LNCAP (cell line): ENCODE measurements at regions not wholly inside any gene's neighbourhood (a gene's known extent, or its start where the extent isn't known, plus 50 kb on each side); places are given as distances from the start of the nearest gene placed in this dataset.

Experiments
- TF ChIP-seq, protein P1 (sequence below): fragments of 450-650 bp; IDR thresholded peaks from 2 replicates; pipeline ENCODE4 v1.5.1; 2017; ENCODE audit warnings: mild to moderate bottlenecking

DNA sequence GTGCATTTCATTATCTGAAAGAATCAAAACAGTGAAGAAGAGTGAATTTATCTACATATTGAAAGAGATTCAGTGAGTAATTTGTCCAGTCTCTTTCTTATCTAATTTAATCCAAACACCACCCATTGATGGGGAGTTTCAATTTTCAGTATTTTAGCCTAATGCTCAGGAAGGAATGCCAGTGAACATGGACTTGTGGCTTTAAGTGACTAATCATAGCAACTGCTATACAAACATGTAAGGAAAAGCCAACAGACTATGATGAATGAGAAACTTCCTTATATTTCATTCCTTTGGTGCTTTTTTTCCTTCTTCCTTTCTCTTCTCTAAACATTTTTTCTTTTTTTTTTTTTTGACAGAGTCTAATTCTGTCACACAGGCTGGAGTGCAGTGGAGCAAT, 885.8 kb downstream of the KCNJ2 start:
- TF ChIP-seq, protein P1, sequence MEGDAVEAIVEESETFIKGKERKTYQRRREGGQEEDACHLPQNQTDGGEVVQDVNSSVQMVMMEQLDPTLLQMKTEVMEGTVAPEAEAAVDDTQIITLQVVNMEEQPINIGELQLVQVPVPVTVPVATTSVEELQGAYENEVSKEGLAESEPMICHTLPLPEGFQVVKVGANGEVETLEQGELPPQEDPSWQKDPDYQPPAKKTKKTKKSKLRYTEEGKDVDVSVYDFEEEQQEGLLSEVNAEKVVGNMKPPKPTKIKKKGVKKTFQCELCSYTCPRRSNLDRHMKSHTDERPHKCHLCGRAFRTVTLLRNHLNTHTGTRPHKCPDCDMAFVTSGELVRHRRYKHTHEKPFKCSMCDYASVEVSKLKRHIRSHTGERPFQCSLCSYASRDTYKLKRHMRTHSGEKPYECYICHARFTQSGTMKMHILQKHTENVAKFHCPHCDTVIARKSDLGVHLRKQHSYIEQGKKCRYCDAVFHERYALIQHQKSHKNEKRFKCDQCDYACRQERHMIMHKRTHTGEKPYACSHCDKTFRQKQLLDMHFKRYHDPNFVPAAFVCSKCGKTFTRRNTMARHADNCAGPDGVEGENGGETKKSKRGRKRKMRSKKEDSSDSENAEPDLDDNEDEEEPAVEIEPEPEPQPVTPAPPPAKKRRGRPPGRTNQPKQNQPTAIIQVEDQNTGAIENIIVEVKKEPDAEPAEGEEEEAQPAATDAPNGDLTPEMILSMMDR: no peak

DNA sequence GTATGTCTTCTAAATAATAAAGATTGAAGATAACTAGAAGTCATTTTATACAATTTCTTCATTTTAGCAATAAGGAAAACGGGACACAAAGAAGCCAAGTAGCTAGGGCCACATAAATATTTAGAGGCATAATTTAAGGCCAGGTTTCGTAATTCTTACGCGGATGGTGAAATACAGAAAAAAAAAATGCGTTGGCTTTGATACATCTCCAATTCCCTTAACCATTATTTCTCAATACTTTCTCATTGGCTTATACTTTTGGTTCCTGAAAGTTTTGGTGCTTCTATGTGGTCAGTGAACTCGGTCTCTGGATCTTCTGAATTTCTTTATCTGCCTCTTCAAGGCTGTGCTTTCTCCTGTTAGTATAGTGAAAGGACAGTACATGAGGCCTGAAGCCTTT, 888.1 kb downstream of the KCNJ2 start:
- TF ChIP-seq, protein P1: no peak

DNA sequence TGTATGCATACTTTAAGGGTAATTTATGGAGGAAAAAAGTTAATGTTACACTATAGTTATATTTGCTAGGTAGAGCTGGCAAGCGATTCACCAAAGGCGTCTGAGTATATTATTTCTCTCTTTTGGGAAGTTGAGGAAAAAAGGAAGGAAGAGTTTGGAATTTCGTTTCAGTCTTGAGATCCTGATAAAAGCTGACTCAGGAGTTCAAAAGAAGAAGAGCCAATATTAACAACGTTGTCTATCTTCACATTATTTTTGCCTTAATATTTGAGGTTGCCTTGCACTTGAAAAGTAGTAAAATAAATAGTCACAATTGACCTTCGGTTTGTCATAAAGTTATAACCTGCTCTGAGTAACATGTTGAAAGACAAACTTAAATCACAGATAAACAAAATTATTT, 888.6 kb downstream of the KCNJ2 start:
- TF ChIP-seq, protein P1: no peak

DNA sequence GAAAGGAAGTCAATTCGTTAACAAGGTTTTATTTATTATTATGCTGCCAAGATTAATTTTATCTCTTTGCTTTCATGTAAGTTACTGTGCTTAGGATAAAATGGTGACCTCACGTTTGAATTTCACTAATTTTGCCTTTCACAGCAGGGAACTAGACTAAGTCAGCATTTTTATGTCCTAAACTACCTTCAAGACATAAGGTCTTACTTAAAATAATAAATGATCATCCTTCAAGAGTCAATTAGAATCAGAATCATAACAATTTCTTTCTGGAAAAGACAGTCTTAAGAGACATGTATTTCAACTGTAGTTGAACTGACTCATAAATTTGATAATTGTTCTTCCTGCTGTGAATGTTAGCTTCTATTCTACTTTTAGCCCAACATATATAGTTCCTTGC, 893.8 kb downstream of the KCNJ2 start:
- TF ChIP-seq, protein P1: no peak

DNA sequence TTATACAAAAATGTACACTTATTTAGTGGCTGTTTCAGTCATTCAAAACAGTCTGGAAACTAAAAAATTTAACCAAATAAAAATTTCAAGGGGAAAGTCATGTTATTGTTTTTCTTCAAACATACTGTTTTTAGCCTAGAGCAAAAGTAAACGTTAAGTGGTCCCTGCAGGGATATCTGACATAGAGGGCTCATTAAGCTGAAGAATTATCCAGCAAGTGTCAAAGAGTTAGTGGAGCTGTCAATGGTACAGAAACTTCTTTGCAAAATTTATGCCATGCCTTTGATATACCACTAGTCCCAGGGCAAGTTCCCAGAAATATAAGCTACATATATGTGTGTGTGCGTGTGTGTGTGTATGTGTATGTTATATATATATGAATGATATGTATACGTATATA, 894.2 kb downstream of the KCNJ2 start:
- TF ChIP-seq, protein P1: no peak

DNA sequence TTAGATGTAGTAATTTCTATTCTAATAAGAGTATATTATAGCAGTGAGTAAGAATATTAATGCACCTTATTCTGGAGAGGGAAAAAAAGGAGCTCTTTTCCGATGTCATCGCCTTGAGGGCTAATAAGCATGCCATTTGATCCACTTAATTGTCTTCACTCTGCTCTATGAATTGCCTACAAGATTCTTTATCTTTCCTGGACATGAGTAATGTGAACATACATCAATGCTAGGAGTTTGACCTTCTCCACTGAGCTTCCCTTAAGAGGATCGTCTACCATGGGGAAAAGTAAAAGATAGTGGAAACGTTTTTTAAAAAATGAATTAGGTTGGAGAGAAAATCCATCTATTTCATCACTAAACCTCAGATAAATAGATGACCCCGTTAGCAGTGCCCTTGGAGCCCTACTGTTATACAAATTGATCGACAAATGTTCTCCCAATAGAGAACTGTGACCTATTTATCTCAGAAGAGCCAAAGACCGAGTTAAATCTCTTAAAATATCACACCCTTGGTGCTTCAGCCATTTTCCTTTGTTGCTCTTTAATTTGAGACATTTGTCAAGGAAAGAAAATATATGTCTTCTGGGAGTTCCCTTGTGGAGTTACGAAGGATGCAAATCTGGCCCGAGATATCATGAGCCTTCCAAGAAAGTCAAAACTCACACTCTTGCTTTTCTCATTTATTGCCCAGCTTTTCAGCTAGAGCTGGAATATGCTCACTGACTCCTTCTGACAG, 898.5 kb downstream of the KCNJ2 start:
- TF ChIP-seq, protein P1: no peak

DNA sequence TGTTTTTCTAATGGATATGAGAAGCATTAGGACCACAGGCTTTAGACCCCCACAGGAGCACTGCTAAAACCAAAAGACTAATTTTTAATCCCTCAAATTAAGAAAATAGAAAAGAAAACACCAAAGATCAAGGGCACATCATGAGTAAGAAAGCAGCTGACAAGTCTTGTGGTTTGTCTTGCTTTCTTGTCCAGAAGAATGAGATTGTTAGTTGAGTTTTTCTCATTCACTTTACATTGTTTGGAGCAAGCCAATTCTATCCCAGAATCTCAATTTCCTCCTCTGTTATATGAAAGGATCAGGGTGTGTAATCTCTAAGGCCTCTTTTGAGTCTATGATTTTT, 899.0 kb downstream of the KCNJ2 start:
- TF ChIP-seq, protein P1: no peak

DNA sequence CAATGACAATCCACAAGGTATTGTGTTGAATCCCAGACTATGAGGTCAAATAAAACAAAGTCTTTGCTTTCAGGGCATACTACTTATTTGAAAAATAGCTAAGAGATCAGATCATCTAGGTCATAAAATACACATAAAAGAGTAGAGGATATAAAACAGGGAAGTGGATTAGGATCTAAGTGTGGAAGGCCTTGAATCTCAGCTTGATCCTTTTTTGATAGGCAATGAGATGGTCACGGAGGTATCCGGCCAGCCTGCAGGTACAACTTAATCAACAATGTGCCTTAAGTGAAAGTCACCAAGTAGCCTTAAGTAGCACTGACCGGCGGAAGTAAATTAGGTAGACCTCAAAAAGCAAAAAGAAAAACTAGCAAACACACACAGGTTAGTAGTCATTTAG, 901.7 kb downstream of the KCNJ2 start:
- TF ChIP-seq, protein P1: no peak
